OCI-LY1 (cell line): ENCODE measurements at regions not wholly inside any gene's neighbourhood (a gene's known extent, or its start where the extent isn't known, plus 50 kb on each side); places are given as distances from the start of the nearest gene placed in this dataset.

Experiments used
- H2AFZ ChIP-seq: fragments of 200-600 bp; sonication (generic), shearing (Covaris generic); 2 replicates; pipeline ENCODE4 v1.6.0; 2014; ENCODE audit warnings: antibody characterized with exemption, mild to moderate bottlenecking, low read length
- H3F3A ChIP-seq: fragments of 200-600 bp; sonication (generic), shearing (Covaris generic); 2 replicates; pipeline ENCODE4 v1.6.0; 2014; ENCODE audit warnings: mild to moderate bottlenecking, antibody characterized with exemption, low read length, moderate library complexity; ENCODE audit not compliant: insufficient read depth
- H3K27ac ChIP-seq: fragments of 200-600 bp; sonication (generic); 2 replicates; pipeline ENCODE4 v1.5.1; 2014; ENCODE audit warnings: low read length, mixed run types, mild to moderate bottlenecking, low read depth; ENCODE audit not compliant: poor library complexity, severe bottlenecking
- H3K27me3 ChIP-seq: fragments of 200-600 bp; sonication (generic); 2 replicates; pipeline ENCODE4 v1.6.0; 2014; ENCODE audit warnings: antibody characterized with exemption, mild to moderate bottlenecking, low read length, moderate library complexity; ENCODE audit not compliant: insufficient read depth
- H3K36me3 ChIP-seq: fragments of 200-600 bp; sonication (generic); 2 replicates; pipeline ENCODE4 v1.6.1; 2014; ENCODE audit warnings: mild to moderate bottlenecking, antibody characterized with exemption, low read length, moderate library complexity, mixed read lengths; ENCODE audit not compliant: insufficient read depth
- H3K4me1 ChIP-seq: fragments of 200-600 bp; sonication (generic); 2 replicates; pipeline ENCODE4 v1.5.1; 2014; ENCODE audit warnings: mild to moderate bottlenecking, low read length, moderate library complexity; ENCODE audit not compliant: insufficient read depth, severe bottlenecking
- H3K4me2 ChIP-seq: fragments of 200-600 bp; sonication (generic), shearing (Covaris generic); 2 replicates; pipeline ENCODE4 v1.6.1; 2014; ENCODE audit warnings: low read length
- H3K4me3 ChIP-seq: fragments of 200-600 bp; sonication (generic); 2 replicates; pipeline ENCODE4 v1.5.1; 2014; ENCODE audit warnings: low read length, low read depth, mild to moderate bottlenecking, mixed read lengths; ENCODE audit not compliant: poor library complexity, severe bottlenecking
- H3K79me2 ChIP-seq: fragments of 200-600 bp; shearing (Covaris generic); 2 replicates; pipeline ENCODE4 v1.6.1; 2016; ENCODE audit warnings: mixed run types, low read length, mixed read lengths; ENCODE audit not compliant: insufficient read depth
- H3K9ac ChIP-seq: fragments of 200-600 bp; sonication (generic), shearing (Covaris generic); 2 replicates; pipeline ENCODE4 v1.6.1; 2014; ENCODE audit warnings: mild to moderate bottlenecking, low read length, mixed read lengths
- H3K9me2 ChIP-seq: fragments of 200-600 bp; sonication (generic), shearing (Covaris generic); 2 replicates; pipeline ENCODE4 v1.6.1; 2014; ENCODE audit warnings: low read depth, mild to moderate bottlenecking, low read length, mixed read lengths
- H3K9me3 ChIP-seq: fragments of 200-600 bp; shearing (Covaris generic); 2 replicates; pipeline ENCODE4 v1.6.1; 2014; ENCODE audit warnings: low read length, mixed read lengths
- H4K20me1 ChIP-seq: fragments of 200-600 bp; sonication (generic), shearing (Covaris generic); 2 replicates; pipeline ENCODE4 v1.6.0; 2016; ENCODE audit warnings: mild to moderate bottlenecking, low read length; ENCODE audit not compliant: insufficient read depth
- EZH2 ChIP-seq: fragments of 200-600 bp; sonication (generic), shearing (Covaris generic); IDR thresholded peaks from 2 replicates; pipeline ENCODE4 v1.8.0; 2017; ENCODE audit warnings: borderline replicate concordance, mixed run types, mild to moderate bottlenecking, antibody characterized with exemption, low read length, moderate library complexity, mixed read lengths
- TF ChIP-seq, protein P1 (sequence below): fragments of 200-600 bp; sonication (generic), shearing (Covaris generic); IDR thresholded peaks from 2 replicates; pipeline ENCODE4 v1.5.1; 2017; ENCODE audit warnings: mild to moderate bottlenecking, antibody characterized with exemption, low read length, moderate library complexity, mixed read lengths

DNA sequence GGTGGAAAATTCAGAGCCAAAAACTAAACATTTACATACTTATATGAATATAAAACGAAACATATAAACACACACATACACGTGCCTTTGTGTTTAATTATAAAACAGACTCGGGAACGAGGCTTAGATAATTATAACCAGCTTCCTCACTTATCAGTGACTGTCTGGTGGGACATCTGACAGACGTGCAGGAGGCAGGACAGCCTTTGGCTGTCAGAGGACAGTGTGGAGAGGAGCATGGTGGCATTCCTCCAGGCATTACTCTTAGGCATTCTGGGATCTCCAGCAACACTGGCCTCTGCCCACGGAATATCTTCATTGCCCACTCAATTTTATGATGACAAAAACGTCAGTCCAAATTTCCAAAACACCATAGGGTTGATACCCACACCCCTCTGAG, 262.2 kb upstream of the NFE2L3 start:
- Histone ChIP-seq H3K4me1 (peaks cover 39% of the 10 kb centered on the region), H3K4me2 (peak overlapping the region; percentile 27; the same call in 1 of the 2 replicates)
- TF ChIP-seq, protein P1, sequence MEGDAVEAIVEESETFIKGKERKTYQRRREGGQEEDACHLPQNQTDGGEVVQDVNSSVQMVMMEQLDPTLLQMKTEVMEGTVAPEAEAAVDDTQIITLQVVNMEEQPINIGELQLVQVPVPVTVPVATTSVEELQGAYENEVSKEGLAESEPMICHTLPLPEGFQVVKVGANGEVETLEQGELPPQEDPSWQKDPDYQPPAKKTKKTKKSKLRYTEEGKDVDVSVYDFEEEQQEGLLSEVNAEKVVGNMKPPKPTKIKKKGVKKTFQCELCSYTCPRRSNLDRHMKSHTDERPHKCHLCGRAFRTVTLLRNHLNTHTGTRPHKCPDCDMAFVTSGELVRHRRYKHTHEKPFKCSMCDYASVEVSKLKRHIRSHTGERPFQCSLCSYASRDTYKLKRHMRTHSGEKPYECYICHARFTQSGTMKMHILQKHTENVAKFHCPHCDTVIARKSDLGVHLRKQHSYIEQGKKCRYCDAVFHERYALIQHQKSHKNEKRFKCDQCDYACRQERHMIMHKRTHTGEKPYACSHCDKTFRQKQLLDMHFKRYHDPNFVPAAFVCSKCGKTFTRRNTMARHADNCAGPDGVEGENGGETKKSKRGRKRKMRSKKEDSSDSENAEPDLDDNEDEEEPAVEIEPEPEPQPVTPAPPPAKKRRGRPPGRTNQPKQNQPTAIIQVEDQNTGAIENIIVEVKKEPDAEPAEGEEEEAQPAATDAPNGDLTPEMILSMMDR = no peak
- TF ChIP-seq EZH2 = no peak

DNA sequence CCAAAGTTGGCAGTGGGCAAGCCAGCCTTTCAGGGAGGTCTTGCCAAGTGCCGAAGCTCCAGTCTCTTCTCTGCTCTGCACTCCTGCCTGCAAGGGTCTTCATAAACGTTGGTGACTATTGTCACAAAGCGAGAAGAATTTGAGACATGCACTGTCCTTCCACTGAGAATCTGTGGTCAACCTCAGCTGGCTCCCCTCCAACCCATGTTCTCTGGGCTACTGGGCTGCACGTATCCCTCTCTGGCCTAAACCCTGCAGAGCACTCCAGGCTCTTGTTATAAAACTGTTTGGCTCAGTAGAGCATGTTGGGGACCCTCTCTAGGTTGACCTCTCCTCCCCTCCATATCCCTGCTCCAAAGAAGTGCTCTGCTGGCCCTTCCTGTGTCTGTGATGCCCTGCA, 260.4 kb upstream of the NFE2L3 start:
- H3K36me3 ChIP-seq = no peaks in the 10 kb centered on the region
- H3K9me2 ChIP-seq = no peaks in the 10 kb centered on the region

More for the DNA sequence above, 262.2 kb upstream of the NFE2L3 start:
- Histone ChIP-seq H2AFZ (0 out of 2 replicates have a peak overlapping the region, but pooled peaks have one; percentile 53), H3K9ac (no peak overlapping the region; the same call in 1 of the 2 replicates), H3K4me3 (no peak overlapping the region), H4K20me1 (no peaks in the 10 kb centered on the region), H3K9me3 (no peaks in the 10 kb centered on the region), H3K79me2 (no peaks in the 10 kb centered on the region), H3K27ac (no peak overlapping the region), H3K27me3 (no peaks in the 10 kb centered on the region), H3K36me3 (no peaks in the 10 kb centered on the region), H3K9me2 (no peaks in the 10 kb centered on the region), H3F3A (no peaks in the 10 kb centered on the region)

DNA sequence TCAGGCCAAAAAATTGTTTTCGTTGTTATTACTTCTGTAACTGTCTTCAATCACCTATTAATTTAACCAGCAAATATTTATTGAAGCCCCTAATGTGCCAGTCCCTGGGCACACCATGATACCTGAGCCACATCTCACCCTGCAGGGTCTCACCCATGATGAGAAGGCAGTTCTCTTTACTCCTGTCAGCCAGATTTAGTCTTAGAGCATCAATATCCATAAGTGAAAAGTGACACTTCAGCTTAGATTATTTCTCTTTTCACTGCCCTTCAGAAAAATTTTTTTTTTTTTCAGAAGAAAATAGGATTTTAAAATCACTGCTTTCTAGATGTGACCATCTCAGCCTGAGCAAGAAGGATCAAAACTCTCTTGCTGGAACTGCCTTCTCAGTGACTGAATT, 258.6 kb upstream of the NFE2L3 start:
- TF ChIP-seq EZH2 = no peak
- TF ChIP-seq, protein P1 = no peak
- Histone ChIP-seq H3K27me3 (no peaks in the 10 kb centered on the region), H3K4me1 (peaks cover 49% of the 10 kb centered on the region), H4K20me1 (no peaks in the 10 kb centered on the region), H3K4me3 (peak overlapping the region; percentile 57), H3K36me3 (no peaks in the 10 kb centered on the region), H3K27ac (peak overlapping the region; percentile 85), H3K9me3 (no peaks in the 10 kb centered on the region), H3K4me2 (peak overlapping the region; percentile 85), H3K9me2 (no peaks in the 10 kb centered on the region), H3K9ac (peak overlapping the region; percentile 73), H2AFZ (peak overlapping the region; percentile 84), H3F3A (no peaks in the 10 kb centered on the region), H3K79me2 (no peaks in the 10 kb centered on the region)

More for the DNA sequence above, 260.4 kb upstream of the NFE2L3 start:
- Histone ChIP-seq H3K4me3 (no peak overlapping the region), H3F3A (no peaks in the 10 kb centered on the region), H3K27me3 (no peaks in the 10 kb centered on the region), H3K4me1 (peaks cover 49% of the 10 kb centered on the region), H3K9ac (no peak overlapping the region), H2AFZ (no peak overlapping the region), H3K79me2 (no peaks in the 10 kb centered on the region), H3K4me2 (no peak overlapping the region), H3K27ac (no peak overlapping the region), H3K9me3 (no peaks in the 10 kb centered on the region), H4K20me1 (no peaks in the 10 kb centered on the region)
- TF ChIP-seq EZH2 = no peak
- TF ChIP-seq, protein P1 = no peak
